Stimulated activated CD4-positive, alpha-beta T cell treated with anti-CD3 and anti-CD28 coated beads, Interleukin-4, amount 100 ng/mL, for 4 hours (primary cell): ENCODE measurements at regions not wholly inside any gene's neighbourhood (a gene's known extent, or its start where the extent isn't known, plus 50 kb on each side); places are given as distances from the start of the nearest gene placed in this dataset.
"Not testable (repeated sequence)": the region's sequence is repeated elsewhere in the genome, so short reads cannot be mapped to it uniquely, and the experiment has no call there.

Experiments used
- DNase-seq, 2 experiments: peaks; one replicate each; pipeline ENCODE4 v3.0.0-alpha.2; 2020

DNA sequence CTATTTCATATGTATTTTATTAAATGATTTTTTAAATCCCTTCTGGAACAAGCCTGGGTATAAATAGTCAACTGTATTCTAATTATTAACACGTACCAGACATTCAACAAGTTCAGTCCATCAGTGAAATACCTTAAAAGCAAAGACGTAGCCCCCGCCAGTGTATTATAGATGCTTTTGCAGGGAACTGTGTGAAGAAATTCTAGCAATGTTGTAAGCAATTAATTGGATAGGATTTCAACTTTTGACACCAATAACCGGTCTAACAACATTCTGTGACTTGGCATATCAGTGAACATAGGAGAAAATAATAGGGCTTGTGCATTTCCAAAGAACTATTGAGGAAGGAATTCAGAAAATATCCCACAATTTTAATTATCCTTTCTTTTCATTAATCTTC, 67.2 kb upstream of the TGFBR2 start:
- no peak for DNase-seq

DNA sequence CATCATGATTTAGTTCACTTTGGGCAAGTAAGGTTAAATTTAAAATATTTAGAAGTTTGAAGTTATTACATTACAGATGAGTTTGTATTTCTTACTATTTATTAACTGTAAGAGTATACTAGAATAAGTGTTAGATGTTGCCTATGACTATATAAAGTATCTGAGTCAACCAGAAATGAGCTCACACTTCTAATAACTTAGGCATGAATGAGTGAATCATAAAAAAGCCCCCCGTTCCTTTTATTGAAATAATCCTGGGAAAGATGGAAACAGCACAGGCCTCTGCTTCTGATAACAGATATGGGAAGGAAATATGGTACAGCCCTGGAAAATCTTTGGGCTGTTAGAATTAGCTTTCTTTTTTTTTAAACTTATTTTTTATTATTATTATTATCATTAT, 66.6 kb upstream of the TGFBR2 start:
- no peak for DNase-seq

DNA sequence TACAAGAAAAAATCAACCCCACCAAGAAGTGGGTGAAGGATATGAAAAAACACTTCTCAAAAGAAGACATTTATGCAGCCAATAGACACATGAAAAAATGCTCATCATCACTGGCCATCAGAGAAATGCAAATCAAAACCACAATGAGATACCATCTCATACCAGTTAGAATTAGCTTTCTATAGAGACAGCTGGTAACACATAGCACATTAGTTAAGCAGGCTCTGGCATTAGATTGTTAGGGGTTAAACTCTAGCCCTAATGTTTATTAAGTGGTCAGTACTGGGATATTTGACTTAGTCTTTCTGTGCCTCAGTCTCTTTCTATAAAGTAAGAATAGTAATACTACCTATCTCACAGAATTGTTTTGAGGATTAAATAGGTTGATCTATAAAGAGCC, 65.2 kb upstream of the TGFBR2 start:
- DNase-seq: not testable (repeated sequence)

DNA sequence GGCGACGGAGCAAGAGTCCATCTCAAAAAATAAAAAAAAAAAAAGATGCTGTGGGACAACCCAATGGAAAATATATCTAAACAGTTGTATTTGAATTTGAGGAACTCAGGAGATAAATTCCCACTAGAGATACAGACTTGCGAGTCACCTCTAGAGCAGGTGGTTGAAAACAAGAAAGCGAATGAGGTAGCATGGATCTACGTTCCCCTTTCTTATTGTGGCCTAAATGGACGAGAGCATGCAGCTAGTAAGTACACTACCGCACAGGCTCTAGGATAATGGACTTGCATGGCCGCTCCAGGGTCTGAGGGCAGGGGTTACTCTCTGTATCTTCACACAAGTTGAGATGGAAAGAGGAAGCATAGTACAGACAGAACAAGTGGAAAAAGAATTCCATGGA, 63.5 kb upstream of the TGFBR2 start:
- DNase-seq: no peak

DNA sequence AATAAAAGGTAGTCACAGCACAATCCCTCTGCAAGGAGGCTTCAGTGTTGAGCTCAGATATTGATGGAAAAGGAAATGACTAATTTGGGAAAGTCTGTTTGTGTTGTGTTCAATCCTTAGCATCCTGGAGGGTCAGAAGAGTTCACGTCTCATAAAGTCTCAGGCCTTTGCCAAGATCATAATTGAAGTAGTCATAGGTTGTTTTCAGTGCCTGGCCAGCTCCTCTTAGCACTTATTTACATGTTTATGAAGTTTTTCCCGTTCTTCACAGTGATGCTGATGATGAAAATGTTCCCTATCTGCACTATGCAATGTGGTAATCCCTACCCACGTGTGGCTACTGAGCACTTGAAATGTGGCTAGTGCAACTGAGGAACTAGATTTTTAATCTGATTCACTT, 61.6 kb upstream of the TGFBR2 start:
- DNase-seq: peak in 1 of 2 experiments; percentile 12

DNA sequence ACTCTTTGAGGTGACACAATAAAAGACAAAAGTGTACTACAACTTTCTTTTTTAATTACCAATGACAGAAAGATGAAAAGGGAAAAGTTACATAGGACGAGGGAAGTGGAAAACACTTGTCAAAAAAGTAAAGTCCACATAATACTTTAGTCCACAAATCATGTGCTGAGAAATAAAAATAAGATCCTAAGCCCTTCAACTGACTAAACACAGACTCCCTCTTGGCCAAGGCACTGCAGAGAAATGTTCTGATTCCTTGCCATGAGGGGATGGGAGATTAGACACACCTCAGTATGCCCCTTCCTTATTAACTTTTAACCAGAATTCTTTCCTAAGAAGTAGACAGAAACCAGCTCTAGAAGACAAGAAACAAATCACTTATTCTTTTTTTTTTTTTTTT, 59.5 kb upstream of the TGFBR2 start:
- no peak for DNase-seq

DNA sequence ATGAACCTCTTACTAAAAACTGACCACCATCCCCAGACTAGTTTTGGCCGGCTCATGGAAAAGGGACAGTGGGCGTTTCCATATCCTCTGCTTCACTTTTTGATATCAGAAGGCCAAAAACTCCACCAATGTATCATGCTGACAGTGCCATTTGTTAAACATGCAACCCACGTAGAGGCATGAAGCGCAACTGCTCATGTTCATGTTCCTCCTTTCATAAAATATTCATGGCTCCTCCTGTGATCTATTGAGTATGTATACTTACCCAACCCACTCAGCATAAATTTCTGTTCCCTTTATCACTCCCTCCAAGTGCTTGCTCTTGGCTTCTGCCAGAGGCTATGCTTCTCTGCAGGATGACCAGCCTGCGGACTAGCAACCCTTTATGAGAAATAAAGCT, 58.7 kb upstream of the TGFBR2 start:
- DNase-seq: no peak

DNA sequence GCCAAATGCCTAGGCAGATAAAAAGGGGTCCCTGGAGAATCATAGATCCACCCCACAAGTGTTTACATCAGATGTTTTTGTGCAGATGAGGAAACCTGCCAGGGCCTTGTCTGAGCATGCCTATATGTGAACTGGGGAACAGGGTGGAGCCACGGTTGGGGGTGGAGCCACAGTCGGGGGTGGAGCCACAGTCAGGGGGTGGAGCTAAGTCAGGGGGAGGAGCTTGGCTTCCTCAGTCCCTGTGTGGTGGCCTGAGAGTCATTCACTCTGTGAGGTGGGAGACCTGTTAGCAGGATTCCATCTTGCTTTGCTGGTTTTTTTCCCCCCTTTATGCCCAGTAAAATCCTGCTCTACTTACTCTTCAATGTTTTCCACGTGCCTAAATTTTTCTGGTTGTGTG, 57.8 kb upstream of the TGFBR2 start:
- peak; percentile 7 to 19 for DNase-seq

DNA sequence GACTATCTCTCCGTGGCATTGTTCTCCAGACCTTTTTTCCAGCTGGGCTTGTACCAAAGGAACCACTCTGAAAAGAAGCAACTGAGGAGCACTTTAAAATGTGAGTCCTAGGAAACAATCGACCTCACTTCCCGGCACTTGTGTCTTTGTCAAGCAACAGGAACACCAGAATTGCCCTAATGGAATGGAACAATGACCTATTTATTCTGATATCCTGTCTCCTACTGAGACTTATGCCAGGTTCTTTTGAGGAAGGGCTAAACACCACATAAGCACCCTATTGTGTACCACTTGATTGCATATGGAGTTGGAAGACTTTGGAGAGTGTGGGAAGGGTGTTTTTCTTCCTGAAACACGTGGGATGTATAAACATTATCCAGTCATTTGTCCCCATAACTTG, 56.8 kb upstream of the TGFBR2 start:
- DNase-seq: no peak

DNA sequence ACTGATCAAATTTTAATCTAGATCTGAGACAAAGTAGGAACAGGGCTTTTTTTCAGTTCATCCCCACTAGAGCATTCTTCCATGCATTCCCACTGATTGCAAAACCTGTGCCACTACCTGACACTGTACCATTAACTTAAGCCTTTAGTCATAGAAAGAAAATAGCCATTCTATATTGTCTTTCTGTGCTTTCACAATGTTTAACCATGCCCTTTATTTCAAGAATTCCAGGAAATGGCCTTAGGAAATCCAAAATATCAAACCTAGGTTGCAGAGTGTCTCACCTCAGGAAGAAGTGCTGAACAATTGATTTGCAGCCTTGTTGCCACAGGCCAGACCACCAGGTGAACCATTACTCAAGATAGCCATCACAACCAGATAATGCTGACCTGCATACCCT, 56.2 kb upstream of the TGFBR2 start:
- no peak for DNase-seq

DNA sequence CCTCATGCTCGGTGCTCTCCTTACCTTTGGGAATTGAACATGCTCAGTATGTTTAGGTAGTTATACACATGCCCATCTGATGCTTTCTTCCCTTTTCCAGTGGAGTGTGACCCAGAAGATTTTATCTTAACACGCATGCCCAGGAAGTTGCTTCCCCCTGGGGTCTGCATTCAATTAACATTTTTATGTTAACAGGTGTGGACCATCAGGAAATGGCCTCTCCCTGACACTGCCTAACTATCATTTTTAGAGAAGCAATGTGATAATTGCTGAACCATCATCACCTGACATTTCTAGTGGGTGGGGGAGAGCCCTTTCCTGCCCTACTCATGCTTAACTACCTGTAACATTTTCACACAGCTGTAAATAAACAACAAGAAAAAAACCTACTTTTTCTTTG, 55.1 kb upstream of the TGFBR2 start:
- no peak for DNase-seq

DNA sequence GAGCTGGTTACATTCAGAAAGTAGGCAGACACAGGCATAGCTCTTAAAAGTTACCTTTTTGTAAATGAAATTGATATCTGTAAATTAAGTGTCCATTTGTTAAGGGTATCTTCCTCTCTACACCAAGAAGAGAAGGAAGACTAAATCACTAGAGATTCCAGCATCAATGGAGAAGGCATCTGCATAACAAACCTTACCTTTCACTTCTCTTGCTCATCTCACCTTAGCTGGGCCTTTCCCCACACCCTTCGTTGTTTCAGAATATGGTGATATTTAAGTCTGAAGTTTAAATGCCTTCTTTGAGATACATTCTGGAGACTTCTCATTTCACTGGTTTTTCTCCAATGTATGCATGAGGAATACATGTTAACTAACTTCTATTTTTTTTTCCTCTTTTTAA, 54.5 kb upstream of the TGFBR2 start:
- no peak for DNase-seq

DNA sequence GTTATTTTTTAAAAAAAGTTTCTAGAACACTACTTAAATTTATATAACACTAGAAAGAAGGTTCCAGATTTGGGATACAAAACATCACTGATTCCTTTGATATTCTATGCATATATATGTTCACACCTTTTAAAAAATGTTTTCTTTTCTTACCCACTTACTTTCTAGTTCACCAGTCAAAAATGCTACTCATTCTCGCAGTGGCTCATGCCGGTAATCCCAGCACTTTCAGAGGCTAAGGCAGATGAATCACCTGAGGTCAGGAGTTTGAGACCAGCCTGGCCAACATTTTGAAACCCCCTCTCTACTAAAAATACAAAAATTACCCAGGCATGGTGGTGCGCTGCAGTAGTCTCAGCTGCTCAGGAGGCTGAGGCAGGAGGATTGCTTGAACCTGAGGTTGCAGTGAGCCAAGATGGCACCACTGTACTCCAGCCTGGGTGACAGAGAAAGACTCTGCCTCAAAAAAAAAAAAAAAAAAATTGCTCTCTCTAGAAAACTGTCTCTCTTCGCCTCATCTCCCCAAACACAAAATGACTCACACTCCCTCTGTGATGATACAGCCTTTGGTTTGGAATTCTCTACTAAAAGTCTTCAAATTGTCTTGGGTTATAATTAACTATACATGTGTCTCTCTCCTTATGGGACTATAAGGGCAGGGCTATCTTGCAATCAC, 52.6 kb upstream of the TGFBR2 start:
- no peak for DNase-seq

DNA sequence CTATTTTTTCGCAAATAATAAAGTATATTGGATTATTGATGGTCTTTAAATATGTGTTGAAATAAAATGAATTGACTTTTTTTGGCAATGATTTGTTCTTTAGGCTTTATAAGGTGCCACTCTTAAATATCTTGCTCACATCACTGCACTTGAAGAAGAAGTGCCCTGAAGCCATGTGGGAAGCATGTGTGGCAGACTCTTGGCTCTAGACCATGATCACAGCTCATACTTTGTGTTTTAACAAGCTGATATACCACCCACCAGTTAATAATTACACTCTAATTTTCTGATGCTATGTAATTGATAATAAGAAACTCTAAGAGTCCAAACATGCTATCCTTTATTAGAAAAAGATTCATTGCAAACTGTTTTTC, 52.1 kb upstream of the TGFBR2 start:
- no peak for DNase-seq

DNA sequence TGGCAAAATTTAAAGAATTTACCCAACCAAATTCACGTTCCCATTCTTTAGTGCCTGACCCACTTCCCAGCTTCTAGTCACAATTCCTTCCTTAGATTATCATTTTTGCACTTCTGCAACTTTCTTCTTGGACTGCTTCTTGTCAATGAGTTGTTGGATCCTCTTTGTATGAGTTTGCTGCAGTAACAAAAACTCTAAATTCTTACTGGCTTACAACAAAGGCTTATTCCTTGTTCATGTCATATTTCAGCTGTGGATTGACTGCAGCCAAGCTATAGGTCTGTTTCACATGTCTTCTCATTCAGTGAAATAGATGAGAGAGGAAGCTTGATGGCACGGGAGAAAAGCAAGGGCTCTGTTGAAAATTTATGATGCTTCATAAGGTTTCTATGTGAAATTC, 50.4 kb upstream of the TGFBR2 start:
- no peak for DNase-seq
